ENCODE measurements at regions not wholly inside any gene's neighbourhood (a gene's known extent, or its start where the extent isn't known, plus 50 kb on each side); places are given as distances from the start of the nearest gene placed in this dataset.

DNA sequence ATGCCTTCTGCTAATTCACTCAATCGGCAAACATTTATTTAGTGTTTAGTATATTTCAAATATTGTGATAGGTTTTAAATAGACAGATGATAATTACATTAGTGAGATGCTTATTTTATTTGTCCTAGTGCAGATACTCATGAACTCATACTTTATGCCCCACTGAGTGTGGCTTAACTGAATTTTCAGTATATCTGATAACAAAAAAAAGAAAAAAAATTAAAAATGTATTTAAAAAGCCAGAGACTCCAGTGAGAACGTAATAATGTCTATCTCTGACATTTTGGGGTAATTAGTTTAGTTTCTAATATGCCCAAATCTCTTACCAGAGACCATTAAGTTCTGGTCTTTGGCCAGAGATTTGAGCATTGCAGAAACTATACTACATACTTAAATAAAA is 332.6 kb upstream of the CHORDC1 start:
- peaks cover 2% of the 10 kb centered on the region for H3K27me3 Mint-ChIP-seq (ENCODE audit: unreplicated experiment)
- no peaks in the 10 kb centered on the region for H3K4me1 Mint-ChIP-seq (ENCODE audit: unreplicated experiment)
- H3K27ac Mint-ChIP-seq (ENCODE audit: unreplicated experiment), result no peak overlapping the region
- H3K4me3 Mint-ChIP-seq (ENCODE audit: unreplicated experiment), result no peak overlapping the region
- no peak for TF ChIP-seq CTCF (IDR thresholded peaks at IDR 0.05; ENCODE audit: unreplicated experiment)
- no peaks in the 10 kb centered on the region for H3K36me3 Mint-ChIP-seq (ENCODE audit: low read depth, unreplicated experiment)
- no peaks in the 10 kb centered on the region for H3K9me3 Mint-ChIP-seq (ENCODE audit: unreplicated experiment)
- DNase-seq (ENCODE audit: low spot score), result no peak

- Mint-ChIP-seq H3K9me3 (ENCODE audit: unreplicated experiment) (no peaks in the 10 kb centered on the region), H3K4me1 (ENCODE audit: unreplicated experiment) (no peaks in the 10 kb centered on the region), H3K36me3 (ENCODE audit: low read depth, unreplicated experiment) (no peaks in the 10 kb centered on the region), H3K27me3 (ENCODE audit: unreplicated experiment) (no peaks in the 10 kb centered on the region), H3K4me3 (ENCODE audit: unreplicated experiment) (no peak overlapping the region), H3K27ac (ENCODE audit: unreplicated experiment) (no peak overlapping the region)
- DNase-seq (ENCODE audit: low spot score), result no peak
- no peak for TF ChIP-seq CTCF (IDR thresholded peaks at IDR 0.05; ENCODE audit: unreplicated experiment)
These were observed 319.2 kb upstream of the CHORDC1 start for GRCh38 chr11:90542092-90542491.

DNA sequence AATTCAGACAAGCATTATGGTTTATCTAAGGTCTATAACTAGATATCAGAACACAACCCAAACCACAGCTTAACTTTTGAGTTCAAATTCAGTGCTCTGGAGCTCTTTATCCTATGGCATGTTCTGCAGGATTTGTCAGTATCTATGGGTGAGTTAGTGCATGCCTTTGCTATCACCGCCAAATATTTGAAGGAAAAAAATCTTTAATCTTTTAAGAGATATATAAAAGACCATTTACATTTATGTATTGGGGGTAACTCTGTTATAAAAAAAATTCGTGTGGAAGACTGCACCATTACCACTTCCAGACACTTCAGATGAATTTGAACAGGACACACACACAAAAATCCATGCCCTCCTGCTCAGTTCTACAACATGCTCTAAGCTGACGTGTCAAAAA is 313.5 kb upstream of the CHORDC1 start:
- Mint-ChIP-seq H3K27me3 (ENCODE audit: unreplicated experiment) (no peaks in the 10 kb centered on the region), H3K4me1 (ENCODE audit: unreplicated experiment) (no peaks in the 10 kb centered on the region), H3K36me3 (ENCODE audit: low read depth, unreplicated experiment) (no peaks in the 10 kb centered on the region), H3K4me3 (ENCODE audit: unreplicated experiment) (no peak overlapping the region), H3K9me3 (ENCODE audit: unreplicated experiment) (no peaks in the 10 kb centered on the region), H3K27ac (ENCODE audit: unreplicated experiment) (no peak overlapping the region)
- no peak for DNase-seq (ENCODE audit: low spot score)
- TF ChIP-seq CTCF (IDR thresholded peaks at IDR 0.05; ENCODE audit: unreplicated experiment), result no peak

DNA sequence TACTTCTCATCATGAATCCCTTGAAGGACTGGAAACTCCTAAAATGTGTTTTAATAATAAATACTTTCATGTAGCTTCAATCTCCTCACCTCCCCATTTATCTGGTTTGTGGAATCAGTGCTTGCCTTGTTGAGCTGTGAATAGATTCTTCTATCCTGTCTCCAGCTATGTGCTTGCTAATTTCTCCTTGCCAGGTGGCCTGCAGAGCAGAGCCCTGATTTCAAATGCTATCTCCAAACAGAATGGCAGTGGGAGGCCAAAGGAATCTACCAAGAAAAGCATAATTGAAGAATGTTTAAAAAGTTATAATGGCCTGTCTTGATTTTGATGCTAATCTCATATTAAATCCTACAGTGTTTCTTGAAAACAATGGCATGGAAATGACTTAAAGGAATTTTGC is 309.3 kb upstream of the CHORDC1 start:
- H3K27ac Mint-ChIP-seq (ENCODE audit: unreplicated experiment), result no peak overlapping the region
- DNase-seq (ENCODE audit: low spot score), result no peak

GRCh38 chr11:90531001-90531400 is 308.2 kb upstream of the CHORDC1 start:
- no peaks in the 10 kb centered on the region for H3K9me3 Mint-ChIP-seq (ENCODE audit: unreplicated experiment)
- no peak overlapping the region for H3K4me3 Mint-ChIP-seq (ENCODE audit: unreplicated experiment)
- no peak for DNase-seq (ENCODE audit: low spot score)
- no peaks in the 10 kb centered on the region for H3K27me3 Mint-ChIP-seq (ENCODE audit: unreplicated experiment)
- no peak for TF ChIP-seq CTCF (IDR thresholded peaks at IDR 0.05; ENCODE audit: unreplicated experiment)
- H3K36me3 Mint-ChIP-seq (ENCODE audit: low read depth, unreplicated experiment), result no peaks in the 10 kb centered on the region
- no peak overlapping the region for H3K27ac Mint-ChIP-seq (ENCODE audit: unreplicated experiment)
- no peaks in the 10 kb centered on the region for H3K4me1 Mint-ChIP-seq (ENCODE audit: unreplicated experiment)

More for the DNA sequence above, 309.3 kb upstream of the CHORDC1 start:
- Mint-ChIP-seq H3K27me3 (ENCODE audit: unreplicated experiment) (no peaks in the 10 kb centered on the region), H3K4me3 (ENCODE audit: unreplicated experiment) (no peak overlapping the region), H3K36me3 (ENCODE audit: low read depth, unreplicated experiment) (no peaks in the 10 kb centered on the region), H3K4me1 (ENCODE audit: unreplicated experiment) (no peaks in the 10 kb centered on the region), H3K9me3 (ENCODE audit: unreplicated experiment) (no peaks in the 10 kb centered on the region)
- TF ChIP-seq CTCF (IDR thresholded peaks at IDR 0.05; ENCODE audit: unreplicated experiment), result no peak
